PC-9 (cell line): ENCODE measurements at regions not wholly inside any gene's neighbourhood (a gene's known extent, or its start where the extent isn't known, plus 50 kb on each side); places are given as distances from the start of the nearest gene placed in this dataset.

ENCODE experiments used
- EZH2 ChIP-seq: fragments of 200-600 bp; sonication (generic); IDR thresholded peaks from 2 replicates; pipeline ENCODE4 v1.8.0; 2017; ENCODE audit warnings: antibody characterized with exemption, low read depth
- TF ChIP-seq, protein P1 (sequence below): fragments of 200-600 bp; sonication (generic); conservative IDR thresholded peaks from 2 replicates; pipeline ENCODE4 v1.6.1; 2017; ENCODE audit warnings: mixed run types, antibody characterized with exemption, mild to moderate bottlenecking, moderate library complexity

DNA sequence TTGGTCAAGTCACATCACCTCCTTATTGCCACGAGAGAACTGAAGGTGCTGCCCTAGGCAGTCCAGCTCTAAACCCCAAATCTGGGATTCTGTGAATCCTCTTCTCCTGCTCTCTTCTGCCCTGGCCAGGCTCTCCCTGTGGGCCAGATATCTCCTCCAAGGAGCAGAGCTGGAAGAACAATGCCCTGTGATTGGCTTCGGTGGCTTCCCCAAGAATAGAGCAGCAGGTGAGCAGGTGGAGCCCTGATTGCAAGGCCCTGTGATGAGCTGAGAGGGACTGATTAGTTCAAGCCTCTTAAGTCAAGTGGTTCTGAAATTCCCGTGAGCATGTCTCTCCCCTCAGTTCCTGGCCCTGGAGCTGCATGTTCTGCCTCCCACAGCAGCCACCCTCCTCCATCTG lies 175.3 kb upstream of the BRINP1 start:
- TF ChIP-seq EZH2 = no peak
- TF ChIP-seq, protein P1, sequence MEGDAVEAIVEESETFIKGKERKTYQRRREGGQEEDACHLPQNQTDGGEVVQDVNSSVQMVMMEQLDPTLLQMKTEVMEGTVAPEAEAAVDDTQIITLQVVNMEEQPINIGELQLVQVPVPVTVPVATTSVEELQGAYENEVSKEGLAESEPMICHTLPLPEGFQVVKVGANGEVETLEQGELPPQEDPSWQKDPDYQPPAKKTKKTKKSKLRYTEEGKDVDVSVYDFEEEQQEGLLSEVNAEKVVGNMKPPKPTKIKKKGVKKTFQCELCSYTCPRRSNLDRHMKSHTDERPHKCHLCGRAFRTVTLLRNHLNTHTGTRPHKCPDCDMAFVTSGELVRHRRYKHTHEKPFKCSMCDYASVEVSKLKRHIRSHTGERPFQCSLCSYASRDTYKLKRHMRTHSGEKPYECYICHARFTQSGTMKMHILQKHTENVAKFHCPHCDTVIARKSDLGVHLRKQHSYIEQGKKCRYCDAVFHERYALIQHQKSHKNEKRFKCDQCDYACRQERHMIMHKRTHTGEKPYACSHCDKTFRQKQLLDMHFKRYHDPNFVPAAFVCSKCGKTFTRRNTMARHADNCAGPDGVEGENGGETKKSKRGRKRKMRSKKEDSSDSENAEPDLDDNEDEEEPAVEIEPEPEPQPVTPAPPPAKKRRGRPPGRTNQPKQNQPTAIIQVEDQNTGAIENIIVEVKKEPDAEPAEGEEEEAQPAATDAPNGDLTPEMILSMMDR = no peak
